ENCODE measurements at regions not wholly inside any gene's neighbourhood (a gene's known extent, or its start where the extent isn't known, plus 50 kb on each side); places are given as distances from the start of the nearest gene placed in this dataset.

- Histone ChIP-seq H4K20me1 (replicated peaks; ENCODE audit: control insufficient read depth, extremely low read depth, insufficient read depth, low read length) (no peaks in the 10 kb centered on the region), H3K9me3 (replicated peaks; ENCODE audit: control insufficient read depth, insufficient read depth, low read length) (no peaks in the 10 kb centered on the region), H3K9me1 (replicated peaks; ENCODE audit: control insufficient read depth, extremely low read depth, insufficient read depth, low read length) (no peaks in the 10 kb centered on the region), H3K4me1 (ENCODE audit: control insufficient read depth, extremely low read depth, insufficient read depth, low read length) (no peaks in the 10 kb centered on the region), H3K79me2 (ENCODE audit: control insufficient read depth, insufficient read depth, low read length) (no peaks in the 10 kb centered on the region), H3K4me2 (ENCODE audit: insufficient read depth, low read length) (no peak overlapping the region), H3K27me3 (ENCODE audit: control insufficient read depth in 2 of 2, insufficient read depth in 2 of 2, low read length in 2 of 2) (no peaks in the 10 kb centered on the region), H2AFZ (ENCODE audit: low read depth, low read length) (no peak overlapping the region), H3K4me3 (replicated peaks in 1 of 3; ENCODE audit: insufficient read depth in 1 of 3, low read depth in 1 of 3, low read length in 3 of 3) (no peak overlapping the region), H3K9ac (replicated peaks; ENCODE audit: extremely low read depth, insufficient read depth, low read length) (no peak overlapping the region), H3K36me3 (ENCODE audit: control insufficient read depth in 2 of 2, extremely low read depth in 1 of 2, insufficient read depth in 2 of 2, low read length in 2 of 2) (no peaks in the 10 kb centered on the region), H3K27ac (ENCODE audit: insufficient read depth, low read depth, low read length) (no peak overlapping the region)
- no peak for TF ChIP-seq JUN (IDR thresholded peaks at IDR 0.05; ENCODE audit: borderline replicate concordance, insufficient read depth, insufficient read length, low read depth)
- no peak for TF ChIP-seq MAX (IDR thresholded peaks at IDR 0.05; ENCODE audit: insufficient read depth, insufficient read length)
- TF ChIP-seq CTCF (IDR thresholded peaks at IDR 0.05; ENCODE audit: extremely low read depth in 1 of 2, insufficient read depth in 1 of 2, low read depth in 1 of 2, low read length in 2 of 2): no peak
- no peak for TF ChIP-seq POLR2AphosphoS5 (IDR thresholded peaks at IDR 0.05; ENCODE audit: insufficient read depth, low read depth, low read length)
- TF ChIP-seq EZH2 (IDR thresholded peaks at IDR 0.05; ENCODE audit: borderline replicate concordance, low read depth, low read length, severe bottlenecking): no peak
- no peak for TF ChIP-seq FOS (IDR thresholded peaks at IDR 0.05; ENCODE audit: borderline replicate concordance, insufficient read depth, low read length)
- no peak for TF ChIP-seq POLR2A (IDR thresholded peaks at IDR 0.05; ENCODE audit: low read depth, low read length)
- no TSS peak for BruUV-seq (replicated peaks)
- no peak for FAIRE-seq
- CTCF ChIA-PET: no interaction called here
- dilution Hi-C loops (cut with MboI; ENCODE audit: extremely low pct_ligation_motif_present, low sequenced_read_pairs): no loop called here
- no peak for DNase-seq (ENCODE audit: low read depth, low spot score)
- POLR2A ChIA-PET: no interaction called here
- intact Hi-C loops (cut with micrococcal nuclease): no loop called here
These were observed 387.1 kb downstream of the METTL15 start for GRCh38 chr11:28495333-28495732.
